ENCODE measurements at regions not wholly inside any gene's neighbourhood (a gene's known extent, or its start where the extent isn't known, plus 50 kb on each side); places are given as distances from the start of the nearest gene placed in this dataset.

GRCh38 chr2:136363470-136363869 is 245.5 kb upstream of the CXCR4 start:
- DNase-seq: no peak

GRCh38 chr2:136362676-136363390 is 244.9 kb upstream of the CXCR4 start:
- DNase-seq: no peak

GRCh38 chr2:136361521-136361920 is 243.6 kb upstream of the CXCR4 start:
- DNase-seq: no peak

- DNase-seq: no peak
Observed at GRCh38 chr2:136360790-136361189, 242.8 kb upstream of the CXCR4 start.

GRCh38 chr2:136359121-136359965 is 241.4 kb upstream of the CXCR4 start:
- no peak for DNase-seq

- DNase-seq: no peak
Observed at GRCh38 chr2:136358576-136358975, 240.6 kb upstream of the CXCR4 start.

GRCh38 chr2:136357007-136357380 is 239.0 kb upstream of the CXCR4 start:
- no peak for DNase-seq

GRCh38 chr2:136356125-136357006 is 238.4 kb upstream of the CXCR4 start:
- no peak for DNase-seq

GRCh38 chr2:136351684-136352083 is 233.7 kb upstream of the CXCR4 start:
- DNase-seq: no peak

GRCh38 chr2:136347981-136348380 is 230.0 kb upstream of the CXCR4 start:
- DNase-seq: no peak

- DNase-seq: no peak
Observed at GRCh38 chr2:136344339-136344738, 226.4 kb upstream of the CXCR4 start.

- no peak for DNase-seq
Observed at GRCh38 chr2:136342138-136342537, 224.2 kb upstream of the CXCR4 start.

GRCh38 chr2:136334967-136335366 is 217.0 kb upstream of the CXCR4 start:
- DNase-seq: no peak

GRCh38 chr2:136332436-136333095 is 214.6 kb upstream of the CXCR4 start:
- no peak for DNase-seq

- DNase-seq: no peak
Observed at GRCh38 chr2:136331226-136331625, 213.3 kb upstream of the CXCR4 start.

GRCh38 chr2:136328207-136328795 is 210.4 kb upstream of the CXCR4 start:
- no peak for DNase-seq

- peak; percentile 48 for DNase-seq
Observed at GRCh38 chr2:136327162-136327852, 209.4 kb upstream of the CXCR4 start.

GRCh38 chr2:136325844-136326331 is 207.9 kb upstream of the CXCR4 start:
- DNase-seq: no peak

GRCh38 chr2:136324966-136325365 is 207.0 kb upstream of the CXCR4 start:
- DNase-seq: peak; percentile 40

GRCh38 chr2:136323935-136324334 is 206.0 kb upstream of the CXCR4 start:
- DNase-seq: no peak

GRCh38 chr2:136323195-136323594 is 205.2 kb upstream of the CXCR4 start:
- no peak for DNase-seq

GRCh38 chr2:136322428-136322827 is 204.5 kb upstream of the CXCR4 start:
- DNase-seq: peak; percentile 96

All from hematopoietic multipotent progenitor cell treated with erythropoietin and hydrocortisone succinate and interleukin-3 and kit ligand, for 8 days (in vitro differentiated cells).